ENCODE measurements at regions not wholly inside any gene's neighbourhood (a gene's known extent, or its start where the extent isn't known, plus 50 kb on each side); places are given as distances from the start of the nearest gene placed in this dataset.
"Not testable (repeated sequence)": the region's sequence is repeated elsewhere in the genome, so short reads cannot be mapped to it uniquely, and the experiment has no call there.

GRCh38 chr2:83229443-83229842, 1229.6 kb downstream of the SUCLG1 start:
- H3K9ac ChIP-seq (ENCODE audit: insufficient read length, low read depth), result no peak overlapping the region
- no peak for TF ChIP-seq ZNF274 (IDR thresholded peaks at IDR 0.05; ENCODE audit: low read depth, low read length)
- TF ChIP-seq SUZ12 (IDR thresholded peaks at IDR 0.05; ENCODE audit: extremely low read depth, insufficient read depth, insufficient read length), result no peak
- TF ChIP-seq YY1 (IDR thresholded peaks at IDR 0.05; ENCODE audit: insufficient read depth, insufficient read length), result no peak
- no peak overlapping the region for H3K4me3 ChIP-seq (ENCODE audit: insufficient read length, low read depth)
- no peaks in the 10 kb centered on the region for H3K27me3 ChIP-seq (ENCODE audit: insufficient read depth, insufficient read length)
- no peaks in the 10 kb centered on the region for H3K36me3 ChIP-seq (ENCODE audit: insufficient read depth, insufficient read length, low read length)
- H3K9me3 ChIP-seq (ENCODE audit: insufficient read depth, low read length), result no peaks in the 10 kb centered on the region
- no peaks in the 10 kb centered on the region for H3K4me1 ChIP-seq (ENCODE audit: insufficient read depth, insufficient read length)
- DNase-seq (ENCODE audit: low read depth, low spot score), result no peak

- DNase-seq (ENCODE audit: low read depth, low spot score), result no peak
- no peak overlapping the region for H3K9ac ChIP-seq (ENCODE audit: insufficient read length, low read depth)
- TF ChIP-seq ZNF274 (IDR thresholded peaks at IDR 0.05; ENCODE audit: low read depth, low read length) (no peak), YY1 (IDR thresholded peaks at IDR 0.05; ENCODE audit: insufficient read depth, insufficient read length) (no peak), SUZ12 (IDR thresholded peaks at IDR 0.05; ENCODE audit: extremely low read depth, insufficient read depth, insufficient read length) (no peak)
- H3K9me3 ChIP-seq (ENCODE audit: insufficient read depth, low read length), result no peaks in the 10 kb centered on the region
- H3K27me3 ChIP-seq (ENCODE audit: insufficient read depth, insufficient read length), result no peaks in the 10 kb centered on the region
- H3K4me1 ChIP-seq (ENCODE audit: insufficient read depth, insufficient read length), result no peaks in the 10 kb centered on the region
- H3K4me3 ChIP-seq (ENCODE audit: insufficient read length, low read depth), result no peak overlapping the region
- H3K36me3 ChIP-seq (ENCODE audit: insufficient read depth, insufficient read length, low read length), result no peaks in the 10 kb centered on the region
Observed at GRCh38 chr2:83224591-83225200, 1234.4 kb downstream of the SUCLG1 start.

GRCh38 chr2:83221258-83221657, 1237.8 kb downstream of the SUCLG1 start:
- no peaks in the 10 kb centered on the region for H3K4me1 ChIP-seq (ENCODE audit: insufficient read depth, insufficient read length)
- no peak for DNase-seq (ENCODE audit: low read depth, low spot score)
- no peak overlapping the region for H3K4me3 ChIP-seq (ENCODE audit: insufficient read length, low read depth)
- no peak overlapping the region for H3K9ac ChIP-seq (ENCODE audit: insufficient read length, low read depth)
- TF ChIP-seq SUZ12 (IDR thresholded peaks at IDR 0.05; ENCODE audit: extremely low read depth, insufficient read depth, insufficient read length) (no peak), ZNF274 (IDR thresholded peaks at IDR 0.05; ENCODE audit: low read depth, low read length) (no peak), YY1 (IDR thresholded peaks at IDR 0.05; ENCODE audit: insufficient read depth, insufficient read length) (no peak)
- H3K27me3 ChIP-seq (ENCODE audit: insufficient read depth, insufficient read length), result no peaks in the 10 kb centered on the region
- no peaks in the 10 kb centered on the region for H3K36me3 ChIP-seq (ENCODE audit: insufficient read depth, insufficient read length, low read length)
- no peaks in the 10 kb centered on the region for H3K9me3 ChIP-seq (ENCODE audit: insufficient read depth, low read length)

GRCh38 chr2:83217854-83218253, 1241.2 kb downstream of the SUCLG1 start:
- Histone ChIP-seq H3K9ac (ENCODE audit: insufficient read length, low read depth) (no peak overlapping the region), H3K9me3 (ENCODE audit: insufficient read depth, low read length) (no peaks in the 10 kb centered on the region), H3K4me1 (ENCODE audit: insufficient read depth, insufficient read length) (no peaks in the 10 kb centered on the region), H3K27me3 (ENCODE audit: insufficient read depth, insufficient read length) (no peaks in the 10 kb centered on the region), H3K36me3 (ENCODE audit: insufficient read depth, insufficient read length, low read length) (no peaks in the 10 kb centered on the region), H3K4me3 (ENCODE audit: insufficient read length, low read depth) (no peak overlapping the region)
- no peak for DNase-seq (ENCODE audit: low read depth, low spot score)
- TF ChIP-seq YY1 (IDR thresholded peaks at IDR 0.05; ENCODE audit: insufficient read depth, insufficient read length) (no peak), ZNF274 (IDR thresholded peaks at IDR 0.05; ENCODE audit: low read depth, low read length) (no peak)

- Histone ChIP-seq H3K27me3 (ENCODE audit: insufficient read depth, insufficient read length) (no peaks in the 10 kb centered on the region), H3K4me3 (ENCODE audit: insufficient read length, low read depth) (no peak overlapping the region), H3K36me3 (ENCODE audit: insufficient read depth, insufficient read length, low read length) (no peaks in the 10 kb centered on the region), H3K9ac (ENCODE audit: insufficient read length, low read depth) (no peak overlapping the region), H3K9me3 (ENCODE audit: insufficient read depth, low read length) (no peaks in the 10 kb centered on the region), H3K4me1 (ENCODE audit: insufficient read depth, insufficient read length) (no peaks in the 10 kb centered on the region)
- DNase-seq (ENCODE audit: low read depth, low spot score), result no peak
- TF ChIP-seq SUZ12 (IDR thresholded peaks at IDR 0.05; ENCODE audit: extremely low read depth, insufficient read depth, insufficient read length) (no peak), YY1 (IDR thresholded peaks at IDR 0.05; ENCODE audit: insufficient read depth, insufficient read length) (no peak), ZNF274 (IDR thresholded peaks at IDR 0.05; ENCODE audit: low read depth, low read length) (no peak)
Observed at GRCh38 chr2:83196225-83196624, 1262.9 kb downstream of the SUCLG1 start.

GRCh38 chr2:83191316-83191715, 1267.8 kb downstream of the SUCLG1 start:
- no peaks in the 10 kb centered on the region for H3K4me1 ChIP-seq (ENCODE audit: insufficient read depth, insufficient read length)
- no peaks in the 10 kb centered on the region for H3K9me3 ChIP-seq (ENCODE audit: insufficient read depth, low read length)

GRCh38 chr2:83186105-83186760, 1272.8 kb downstream of the SUCLG1 start:
- TF ChIP-seq YY1 (IDR thresholded peaks at IDR 0.05; ENCODE audit: insufficient read depth, insufficient read length) (no peak), ZNF274 (IDR thresholded peaks at IDR 0.05; ENCODE audit: low read depth, low read length) (no peak), SUZ12 (IDR thresholded peaks at IDR 0.05; ENCODE audit: extremely low read depth, insufficient read depth, insufficient read length) (no peak)
- Histone ChIP-seq H3K4me1 (ENCODE audit: insufficient read depth, insufficient read length) (no peaks in the 10 kb centered on the region), H3K9me3 (ENCODE audit: insufficient read depth, low read length) (no peaks in the 10 kb centered on the region), H3K36me3 (ENCODE audit: insufficient read depth, insufficient read length, low read length) (no peaks in the 10 kb centered on the region), H3K9ac (ENCODE audit: insufficient read length, low read depth) (no peak overlapping the region), H3K4me3 (ENCODE audit: insufficient read length, low read depth) (no peak overlapping the region), H3K27me3 (ENCODE audit: insufficient read depth, insufficient read length) (no peaks in the 10 kb centered on the region)
- no peak for DNase-seq (ENCODE audit: low read depth, low spot score)

More at GRCh38 chr2:83191316-83191715, 1267.8 kb downstream of the SUCLG1 start:
- Histone ChIP-seq H3K9ac (ENCODE audit: insufficient read length, low read depth) (no peak overlapping the region), H3K36me3 (ENCODE audit: insufficient read depth, insufficient read length, low read length) (no peaks in the 10 kb centered on the region), H3K4me3 (ENCODE audit: insufficient read length, low read depth) (no peak overlapping the region), H3K27me3 (ENCODE audit: insufficient read depth, insufficient read length) (no peaks in the 10 kb centered on the region)
- no peak for DNase-seq (ENCODE audit: low read depth, low spot score)
- TF ChIP-seq ZNF274 (IDR thresholded peaks at IDR 0.05; ENCODE audit: low read depth, low read length) (no peak), SUZ12 (IDR thresholded peaks at IDR 0.05; ENCODE audit: extremely low read depth, insufficient read depth, insufficient read length) (no peak), YY1 (IDR thresholded peaks at IDR 0.05; ENCODE audit: insufficient read depth, insufficient read length) (no peak)

GRCh38 chr2:83180862-83181530, 1278.1 kb downstream of the SUCLG1 start:
- H3K27me3 ChIP-seq (ENCODE audit: insufficient read depth, insufficient read length); H3K36me3 ChIP-seq (ENCODE audit: insufficient read depth, insufficient read length, low read length); DNase-seq (ENCODE audit: low read depth, low spot score); H3K9ac ChIP-seq (ENCODE audit: insufficient read length, low read depth); H3K9me3 ChIP-seq (ENCODE audit: insufficient read depth, low read length); H3K4me3 ChIP-seq (ENCODE audit: insufficient read length, low read depth); H3K4me1 ChIP-seq (ENCODE audit: insufficient read depth, insufficient read length): not testable (repeated sequence)

Data from NT2/D1 (cell line).